GM19324 (cell line): ENCODE measurements at regions not wholly inside any gene's neighbourhood (a gene's known extent, or its start where the extent isn't known, plus 50 kb on each side); places are given as distances from the start of the nearest gene placed in this dataset.
"Not testable (repeated sequence)": the region's sequence is repeated elsewhere in the genome, so short reads cannot be mapped to it uniquely, and the experiment has no call there.

ENCODE experiments used
- ATAC-seq: cut with Tn5 transposase; IDR thresholded peaks from one replicate; pipeline ENCODE4 v1.9.1; 2021; ENCODE audit warnings: mild to moderate bottlenecking, moderate library complexity; ENCODE audit not compliant: unreplicated experiment, low FRiP score

GRCh38 chr12:73629893-73630831 is 907.5 kb upstream of the ATXN7L3B start:
- ATAC-seq: no peak

DNA sequence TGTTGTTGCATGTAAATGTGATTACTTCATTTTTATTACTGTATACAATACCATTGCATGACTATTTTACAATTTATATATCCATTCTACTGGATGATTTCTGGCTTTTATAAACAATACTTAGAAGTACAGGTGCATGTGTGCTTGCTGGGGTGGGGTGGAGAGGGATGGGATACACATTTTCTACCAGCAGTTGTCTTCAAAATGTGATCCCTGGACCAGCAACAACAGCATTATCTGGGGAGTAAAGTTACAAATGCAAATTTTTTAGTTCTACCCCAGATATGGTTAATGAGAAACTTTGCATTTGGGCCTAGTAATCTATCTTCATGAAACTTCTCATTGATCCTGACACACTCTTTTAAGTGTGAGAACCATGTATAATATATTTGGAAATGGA is 905.4 kb upstream of the ATXN7L3B start:
- no peak for ATAC-seq

DNA sequence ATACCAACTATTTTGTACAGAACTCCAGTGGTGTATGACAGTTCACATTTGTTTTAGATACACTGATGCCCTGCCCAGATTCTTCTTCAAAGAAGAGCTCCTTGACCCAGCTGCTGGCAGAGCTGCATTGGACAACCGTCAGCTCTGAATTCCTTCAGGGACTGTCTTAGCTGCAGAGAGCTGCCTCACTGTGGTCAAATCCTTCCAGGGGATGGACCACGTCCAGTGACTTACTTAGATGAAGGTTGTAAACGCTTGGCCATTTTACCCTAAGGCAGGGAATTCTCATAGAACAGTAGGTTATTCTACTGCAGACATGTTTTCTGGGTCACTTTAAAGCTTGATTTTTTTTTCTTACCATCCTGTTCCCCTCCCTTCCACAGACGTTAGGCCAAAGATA is 905.0 kb upstream of the ATXN7L3B start:
- no peak for ATAC-seq

DNA sequence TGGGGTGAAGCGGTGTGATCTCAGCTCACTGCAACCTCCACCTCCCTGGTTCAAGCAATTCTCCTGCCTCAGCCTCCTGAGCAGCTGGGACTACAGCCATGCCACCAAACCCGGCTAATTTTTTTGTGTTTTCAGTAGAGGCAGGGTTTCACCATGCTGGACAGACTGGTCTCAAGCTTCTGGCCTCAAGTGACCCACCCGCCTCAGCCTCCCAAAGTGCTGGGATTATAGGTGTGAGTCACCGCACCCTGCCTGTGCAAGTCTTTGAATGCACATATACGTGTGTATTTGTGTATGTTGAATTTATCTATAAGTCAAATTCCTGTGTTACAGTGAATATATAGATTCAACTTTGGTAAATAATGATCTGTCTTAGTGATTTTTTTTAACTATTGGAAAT is 898.2 kb upstream of the ATXN7L3B start:
- ATAC-seq: not testable (repeated sequence)

DNA sequence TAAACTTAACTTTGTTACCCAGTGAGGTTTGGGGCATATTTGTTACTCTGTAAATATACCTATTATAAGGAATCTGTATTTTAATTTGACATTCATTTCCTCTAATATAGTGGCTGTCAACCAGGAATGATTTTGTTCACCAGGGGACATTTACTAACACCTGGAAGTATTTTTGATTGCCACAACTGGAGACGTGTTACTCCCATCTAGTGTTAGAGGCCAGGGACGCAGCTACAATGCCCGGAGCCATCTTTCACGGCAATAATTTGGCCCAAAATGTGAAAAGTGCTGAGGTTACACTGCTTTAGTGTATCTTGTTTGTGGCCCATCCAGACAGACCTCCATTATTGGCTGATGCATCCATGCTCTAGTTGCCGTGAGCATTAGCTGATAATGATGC is 881.3 kb upstream of the ATXN7L3B start:
- ATAC-seq: no peak

- no peak for ATAC-seq
Measured at GRCh38 chr12:73659802-73660201, 877.8 kb upstream of the ATXN7L3B start.

DNA sequence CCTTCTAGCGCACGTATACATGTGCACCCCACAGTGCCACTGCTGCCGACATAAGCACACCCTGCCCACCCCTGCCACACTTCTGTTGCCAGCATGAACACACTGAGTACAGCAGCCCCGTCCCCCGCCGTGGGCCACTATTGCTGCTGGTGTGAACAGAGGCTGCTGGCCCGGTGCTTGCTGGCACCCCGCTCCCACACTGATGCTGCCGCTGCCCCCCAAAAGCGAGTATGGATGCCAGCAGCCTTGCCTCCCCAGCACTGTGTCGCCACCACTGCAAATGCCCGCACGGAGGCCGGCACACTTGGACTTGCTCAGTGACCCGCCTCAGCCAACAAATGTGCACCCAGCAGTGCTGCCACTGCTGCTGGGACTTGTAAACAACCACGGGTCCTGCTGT is 872.4 kb upstream of the ATXN7L3B start:
- no peak for ATAC-seq

GRCh38 chr12:73671550-73671949 is 866.1 kb upstream of the ATXN7L3B start:
- ATAC-seq: not testable (repeated sequence)

DNA sequence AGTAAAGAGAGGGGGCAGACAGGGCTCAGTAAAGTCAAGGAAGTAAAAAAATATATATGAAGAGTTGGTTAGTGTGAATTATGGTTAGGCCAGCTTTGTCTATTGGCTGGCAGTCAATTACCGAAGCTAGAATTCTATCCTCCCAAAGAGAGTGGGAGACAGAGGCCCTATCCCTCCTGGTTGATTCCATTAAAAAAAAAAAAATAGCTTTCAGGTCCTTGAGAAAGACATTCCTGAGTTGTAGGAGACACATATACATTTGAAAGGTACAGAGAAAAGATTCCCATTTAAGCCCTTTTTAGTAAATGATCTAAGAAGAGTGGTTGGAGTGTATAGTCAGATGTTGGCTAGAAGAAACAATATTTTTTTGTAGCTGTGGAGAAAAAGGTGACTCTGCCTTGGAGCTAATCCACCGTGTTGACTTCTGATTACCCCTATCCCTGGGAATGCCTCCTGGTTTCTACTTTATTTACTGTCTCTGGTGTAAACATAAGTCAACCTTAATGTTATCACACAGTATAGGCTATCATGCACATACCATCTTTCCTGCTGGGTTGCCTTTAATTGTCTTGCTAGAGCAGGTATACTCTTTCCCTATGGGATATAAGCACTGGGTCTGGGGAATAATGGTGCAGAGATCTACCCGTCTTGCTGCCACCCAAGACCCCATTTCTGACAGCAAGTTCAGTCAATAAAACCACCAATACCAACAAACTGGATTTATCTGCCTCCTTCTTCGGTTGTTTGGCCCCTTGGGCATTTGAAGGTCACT is 859.9 kb upstream of the ATXN7L3B start:
- ATAC-seq: no peak

GRCh38 chr12:73678335-73678734 is 859.3 kb upstream of the ATXN7L3B start:
- no peak for ATAC-seq

GRCh38 chr12:73699318-73699717 is 838.3 kb upstream of the ATXN7L3B start:
- ATAC-seq: no peak

DNA sequence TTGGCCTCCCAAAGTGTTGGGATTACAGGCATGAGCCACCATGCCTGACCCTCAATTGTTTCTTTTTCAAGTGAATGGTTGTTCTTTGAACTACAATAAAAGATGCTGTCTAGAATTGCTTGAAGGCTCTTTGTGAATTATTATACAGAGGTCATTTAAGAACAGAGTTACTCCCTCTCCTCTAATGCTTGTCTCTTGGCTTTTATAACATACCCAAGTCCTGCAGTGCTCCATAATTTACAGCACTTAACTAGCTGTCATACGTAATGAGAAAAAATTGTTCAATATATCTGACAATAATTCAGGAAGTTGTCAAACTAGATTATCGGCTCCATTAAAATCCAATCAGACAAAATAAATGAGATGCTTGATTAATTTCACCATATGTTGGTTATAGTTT is 823.0 kb upstream of the ATXN7L3B start:
- ATAC-seq: no peak

- not testable (repeated sequence) for ATAC-seq
Measured at GRCh38 chr12:73716143-73716542, 821.5 kb upstream of the ATXN7L3B start.

DNA sequence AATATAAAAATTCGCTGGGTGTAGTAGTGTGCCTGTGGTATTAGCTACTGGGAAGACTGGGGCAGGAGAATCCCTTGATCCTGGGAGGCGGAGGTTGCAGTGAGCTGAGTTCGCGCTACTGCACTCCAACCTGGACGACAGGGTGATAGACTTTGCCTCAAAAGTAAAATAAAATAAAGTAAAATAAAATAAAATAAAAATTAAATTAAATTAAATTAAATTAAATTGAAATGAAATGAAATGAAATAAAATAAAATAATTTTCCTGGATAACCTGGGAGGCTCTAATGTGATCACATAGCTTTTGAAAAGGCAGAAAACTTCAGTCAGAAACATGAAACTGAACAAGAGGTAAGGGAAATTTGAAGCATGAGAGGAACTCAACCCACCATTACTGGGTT is 818.4 kb upstream of the ATXN7L3B start:
- no peak for ATAC-seq

DNA sequence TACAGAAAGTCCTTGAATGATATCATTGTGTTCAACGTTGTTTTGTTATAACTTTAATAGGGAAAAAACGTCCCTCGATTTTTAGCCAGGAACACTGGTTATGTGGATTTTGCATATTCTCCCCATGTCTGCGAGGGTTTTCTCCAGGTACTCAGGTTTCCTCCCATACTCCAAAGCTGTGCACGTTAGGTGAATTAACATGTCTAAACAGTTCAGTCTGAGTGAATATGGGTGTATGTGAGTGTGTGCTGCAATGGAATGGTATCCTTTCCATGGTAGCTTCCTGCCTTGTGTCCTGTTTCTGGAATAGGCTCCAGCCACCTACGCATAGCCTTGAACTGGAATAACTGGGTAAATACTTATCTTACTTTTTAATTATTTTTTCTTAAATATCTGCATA is 810.8 kb upstream of the ATXN7L3B start:
- no peak for ATAC-seq

DNA sequence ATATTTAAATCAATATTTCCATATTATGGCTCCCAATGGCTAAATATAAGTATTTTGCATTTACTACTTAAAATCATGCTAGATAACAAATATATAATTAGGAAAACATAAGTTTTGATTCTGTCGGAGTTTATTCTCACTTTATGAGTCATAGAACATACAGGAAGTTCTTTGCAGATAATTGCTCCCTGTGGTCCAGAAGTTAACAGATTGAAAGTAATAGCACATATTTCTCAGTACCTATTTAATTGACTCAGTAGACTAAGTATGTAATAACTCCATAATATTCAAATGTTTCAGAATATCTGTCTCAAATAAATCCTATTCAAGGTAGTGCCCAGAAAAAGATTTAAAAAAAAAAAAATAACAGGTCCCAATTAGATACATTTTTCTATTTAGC is 806.0 kb upstream of the ATXN7L3B start:
- no peak for ATAC-seq

- no peak for ATAC-seq
Measured at GRCh38 chr12:73769337-73769736, 768.3 kb upstream of the ATXN7L3B start.

- ATAC-seq: no peak
Measured at GRCh38 chr12:73798523-73798922, 739.1 kb upstream of the ATXN7L3B start.

DNA sequence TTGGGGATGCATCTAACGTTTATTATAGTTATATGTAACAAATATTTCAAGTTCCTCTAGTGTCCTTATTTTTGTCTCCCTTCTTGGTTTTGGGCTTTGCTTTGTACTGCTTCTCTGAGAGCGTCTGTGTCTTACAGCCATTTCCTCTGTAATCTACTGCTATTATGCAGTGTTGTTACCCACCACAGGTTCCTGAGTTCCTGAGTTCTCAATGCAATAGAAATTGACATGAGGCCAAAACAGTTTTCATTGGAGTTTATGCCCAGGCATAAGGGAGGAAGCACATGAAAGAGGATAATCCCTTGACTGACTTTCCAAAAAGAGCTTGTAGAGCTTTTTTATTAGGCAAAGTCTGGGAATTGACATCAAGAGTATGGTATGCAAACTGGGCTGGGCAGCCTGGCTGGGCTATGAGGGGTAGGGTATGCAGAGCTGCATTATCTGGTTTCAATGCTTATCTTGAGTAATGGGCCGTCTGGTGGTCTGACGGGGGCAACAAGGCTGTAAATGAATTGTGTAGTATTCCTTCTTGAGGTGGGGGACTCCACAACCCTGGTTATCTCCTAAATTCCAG is 722.5 kb upstream of the ATXN7L3B start:
- no peak for ATAC-seq

DNA sequence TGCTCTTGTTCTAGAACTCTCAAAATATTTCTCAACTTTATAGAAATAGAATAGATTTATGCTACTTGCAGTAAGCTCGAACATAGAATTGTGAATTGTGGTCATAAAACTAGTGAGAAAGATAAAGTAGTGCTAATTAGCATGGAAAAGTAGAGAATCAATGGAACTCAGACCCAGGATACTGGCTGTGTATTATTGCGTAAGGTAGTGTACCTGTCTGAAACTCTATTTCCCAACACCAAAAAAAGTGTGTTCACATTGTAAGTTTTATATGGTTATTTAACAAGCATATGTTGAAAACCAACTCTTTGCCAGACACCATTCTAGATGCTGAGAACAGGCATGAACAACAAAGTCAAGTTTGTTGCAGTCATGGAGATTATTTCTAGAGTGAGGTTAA is 720.5 kb upstream of the ATXN7L3B start:
- ATAC-seq: no peak

- ATAC-seq: no peak
Measured at GRCh38 chr12:73833746-73834145, 703.9 kb upstream of the ATXN7L3B start.
